Mesenchymal stem cell (in vitro differentiated cells and primary cell): ENCODE measurements at regions not wholly inside any gene's neighbourhood (a gene's known extent, or its start where the extent isn't known, plus 50 kb on each side); places are given as distances from the start of the nearest gene placed in this dataset.
A peak's percentile ranks its signal among the peaks of the same experiment; 100 is the strongest.

Source experiments
- DNase-seq: peaks from one replicate; pipeline ENCODE4 v3.0.0-alpha.2; 2013
- H2AFZ ChIP-seq: one replicate; pipeline ENCODE4 v1.6.1; 2013; ENCODE audit warnings: low read depth, mild to moderate bottlenecking, control low read depth, inconsistent platforms, low read length, moderate library complexity
- H2AK5ac ChIP-seq: 2 replicates; pipeline ENCODE4 v1.6.1; 2013; ENCODE audit warnings: low read length, moderate library complexity, mild to moderate bottlenecking, inconsistent platforms; ENCODE audit not compliant: severe bottlenecking
- H2BK120ac ChIP-seq: one replicate; pipeline ENCODE4 v1.6.1; 2013; ENCODE audit warnings: low read depth, mild to moderate bottlenecking, inconsistent platforms, low read length, moderate library complexity
- H2BK12ac ChIP-seq, 2 experiments: one replicate each; pipeline ENCODE4 v1.6.1; 2013; ENCODE audit warnings: inconsistent platforms in 2 of 2, low read length in 2 of 2, mild to moderate bottlenecking in 2 of 2, moderate library complexity in 2 of 2, control low read depth in 1 of 2
- H2BK15ac ChIP-seq: one replicate; pipeline ENCODE4 v1.6.1; 2013; ENCODE audit warnings: mild to moderate bottlenecking, low read depth, inconsistent platforms; ENCODE audit not compliant: poor library complexity, severe bottlenecking
- H2BK5ac ChIP-seq: 2 replicates; pipeline ENCODE4 v1.6.1; 2013; ENCODE audit warnings: low read depth, mild to moderate bottlenecking, low read length, control low read depth, inconsistent platforms; ENCODE audit not compliant: poor library complexity, severe bottlenecking
- H3K14ac ChIP-seq, 2 experiments: one replicate each; pipeline ENCODE4 v1.6.1; 2013; ENCODE audit warnings: inconsistent platforms in 2 of 2, low read length in 2 of 2, control low read depth in 1 of 2, mild to moderate bottlenecking in 1 of 2, moderate library complexity in 1 of 2
- H3K18ac ChIP-seq, 2 experiments: one replicate each; pipeline ENCODE4 v1.6.1; 2013; ENCODE audit warnings: inconsistent platforms in 2 of 2, low read length in 2 of 2, control low read depth in 1 of 2, low read depth in 1 of 2, mild to moderate bottlenecking in 1 of 2
- H3K23ac ChIP-seq, 2 experiments: one replicate each; pipeline ENCODE4 v1.6.1; 2013; ENCODE audit warnings: inconsistent platforms in 2 of 2, low read length in 2 of 2, mild to moderate bottlenecking in 2 of 2, moderate library complexity in 2 of 2, control low read depth in 1 of 2
- H3K27ac ChIP-seq: 2 replicates; pipeline ENCODE4 v1.5.1; 2013; ENCODE audit warnings: mild to moderate bottlenecking, moderate library complexity, low read length, control low read depth, inconsistent platforms; ENCODE audit not compliant: poor library complexity, severe bottlenecking
- H3K27me3 ChIP-seq, 2 experiments: 2 replicates each; pipeline versions ENCODE4 v1.6.1 to v1.7.0; 2013; ENCODE audit warnings: low read length in 2 of 2, mild to moderate bottlenecking in 2 of 2, moderate library complexity in 2 of 2, control low read depth in 1 of 2, inconsistent platforms in 1 of 2; ENCODE audit not compliant: control insufficient read depth in 1 of 2, insufficient read depth in 1 of 2
- H3K36me3 ChIP-seq, 2 experiments: 2 replicates each; pipeline versions ENCODE4 v1.6.1 to v1.7.0; 2013; ENCODE audit warnings: low read length in 2 of 2, control low read depth in 1 of 2, inconsistent platforms in 1 of 2, low read depth in 1 of 2, mild to moderate bottlenecking in 1 of 2; ENCODE audit not compliant: insufficient read depth in 2 of 2, control insufficient read depth in 1 of 2
- H3K4ac ChIP-seq, 2 experiments: one replicate each; pipeline ENCODE4 v1.6.1; 2013; ENCODE audit warnings: inconsistent platforms in 2 of 2, low read length in 2 of 2, mild to moderate bottlenecking in 2 of 2, moderate library complexity in 2 of 2, control low read depth in 1 of 2, low read depth in 1 of 2
- H3K4me1 ChIP-seq: 2 replicates; pipeline ENCODE4 v1.6.1; 2013; ENCODE audit warnings: low read depth, low read length, control low read depth; ENCODE audit not compliant: control insufficient read depth, insufficient read depth
- H3K4me2 ChIP-seq: 2 replicates; pipeline ENCODE4 v1.6.1; 2013; ENCODE audit warnings: low read length, mild to moderate bottlenecking, inconsistent platforms; ENCODE audit not compliant: poor library complexity, severe bottlenecking
- H3K4me3 ChIP-seq, 2 experiments: 2 replicates each; pipeline versions ENCODE4 v1.5.1 to v1.7.0; 2013; ENCODE audit warnings: low read length in 2 of 2, mild to moderate bottlenecking in 2 of 2, control low read depth in 1 of 2, low read depth in 1 of 2; ENCODE audit not compliant: insufficient read depth in 1 of 2
- H3K79me1 ChIP-seq: replicated peaks from 2 replicates; pipeline ENCODE4 v1.6.1; 2013; ENCODE audit warnings: mild to moderate bottlenecking, control low read depth, low read length, inconsistent platforms; ENCODE audit not compliant: poor library complexity, severe bottlenecking
- H3K9ac ChIP-seq: 2 replicates; pipeline ENCODE4 v1.7.0; 2013; ENCODE audit warnings: mild to moderate bottlenecking, low read length, moderate library complexity
- H3K9me3 ChIP-seq: 2 replicates; pipeline ENCODE4 v1.7.0; 2013; ENCODE audit warnings: mild to moderate bottlenecking, low read length; ENCODE audit not compliant: control insufficient read depth
- H4K8ac ChIP-seq: one replicate; pipeline ENCODE4 v1.6.1; 2013; ENCODE audit warnings: inconsistent platforms, mild to moderate bottlenecking, low read length, moderate library complexity
- H4K91ac ChIP-seq: one replicate; pipeline ENCODE4 v1.6.1; 2013; ENCODE audit warnings: mild to moderate bottlenecking, low read length, inconsistent platforms
- WGBS: methylation state at CpG from one replicate; pipeline ENCODE4 v1.1.7; 2013; ENCODE audit warnings: mixed read lengths; 5-methylcytosine and 5-hydroxymethylcytosine counted together

DNA sequence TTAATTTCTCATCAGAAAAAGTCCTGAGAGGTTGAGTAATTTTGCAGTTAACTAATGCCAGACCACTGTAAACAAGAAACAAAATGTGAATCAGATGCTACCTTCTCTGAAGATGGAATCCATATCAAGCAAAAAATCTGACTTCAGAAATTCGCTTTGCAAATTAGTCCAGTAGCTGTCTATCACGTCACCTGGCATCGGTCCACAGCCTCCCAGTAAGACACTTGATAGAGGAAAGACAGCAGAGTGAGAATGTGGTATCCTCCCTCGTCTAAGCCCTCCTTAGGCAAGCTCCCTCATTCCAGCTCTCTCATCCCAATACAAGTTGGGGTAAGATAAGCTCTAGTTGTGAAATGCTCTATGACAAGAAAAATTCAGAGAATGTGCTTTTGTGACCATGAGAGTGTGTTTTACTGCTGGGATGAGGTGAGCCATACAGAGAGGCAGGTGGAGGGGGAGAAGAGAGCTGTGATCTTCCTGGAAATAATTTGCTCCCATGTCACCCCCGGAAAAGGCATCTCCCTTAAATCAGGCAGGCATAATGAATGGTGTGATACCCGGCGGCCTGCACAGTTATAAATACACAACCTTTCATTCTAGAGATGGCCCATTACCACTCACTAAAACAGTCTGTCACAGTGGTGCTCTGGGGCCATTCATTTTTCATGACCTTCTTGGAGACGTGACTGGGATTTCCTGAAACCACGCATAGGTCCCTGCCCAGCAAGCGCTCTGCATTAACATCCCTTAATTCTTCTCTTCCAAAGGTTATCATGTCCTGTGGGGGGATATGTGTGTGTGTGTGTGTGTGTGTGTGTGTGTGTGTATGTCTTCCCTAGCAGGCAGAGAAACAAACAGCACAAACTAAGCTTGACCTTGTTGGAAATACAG is 602.0 kb upstream of the KCNMB2 start:
- H4K91ac ChIP-seq: no peak overlapping the region

DNA sequence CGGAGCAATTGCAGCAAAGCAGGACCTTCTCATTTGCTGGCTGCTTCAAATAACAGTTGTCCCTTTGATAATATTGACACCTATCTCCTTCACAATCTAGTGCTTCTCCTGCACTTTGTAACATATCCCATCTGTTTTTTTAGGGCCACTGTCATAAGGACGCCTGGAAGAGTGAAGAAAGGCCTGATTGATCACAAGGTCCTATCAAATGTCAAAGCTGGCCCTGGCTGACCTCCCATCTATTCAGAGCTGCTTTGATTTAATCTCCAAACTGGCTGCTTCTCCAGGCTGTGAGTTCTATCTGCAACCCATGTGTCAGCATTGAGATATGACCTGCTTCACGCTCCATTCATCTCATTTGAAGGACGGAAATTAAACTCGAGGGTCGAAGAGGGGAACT is 601.2 kb upstream of the KCNMB2 start:
- H3K79me1 ChIP-seq: no peaks in the 10 kb centered on the region
- no peak overlapping the region for H3K4me3 ChIP-seq
- H2BK120ac ChIP-seq: no peak overlapping the region
- H2BK12ac ChIP-seq: no peak overlapping the region
- DNase-seq: no peak
- no peak overlapping the region for H2AFZ ChIP-seq
- peak overlapping the region; percentile 55 for H3K27ac ChIP-seq
- no peak overlapping the region for H3K4me2 ChIP-seq
- H2BK5ac ChIP-seq: no peak overlapping the region
- no peak overlapping the region for H3K9ac ChIP-seq
- peaks cover 6% of the 10 kb centered on the region for H3K4me1 ChIP-seq
- H2BK15ac ChIP-seq: no peak overlapping the region
- peak overlapping the region in 1 of 2 experiments; percentile 7 for H3K4ac ChIP-seq
- no peak overlapping the region for H4K8ac ChIP-seq
- H4K91ac ChIP-seq: no peak overlapping the region
- H3K27me3 ChIP-seq: no peaks in the 10 kb centered on the region
- no peaks in the 10 kb centered on the region for H3K36me3 ChIP-seq
- 65% methylated on average over 3 of the region's 6 CpGs for WGBS
- H3K14ac ChIP-seq: no peak overlapping the region
- H3K18ac ChIP-seq: no peak overlapping the region
- H2AK5ac ChIP-seq: peak overlapping the region; percentile 95
- no peak overlapping the region for H3K23ac ChIP-seq
- H3K9me3 ChIP-seq: no peaks in the 10 kb centered on the region

More for the DNA sequence above, 602.0 kb upstream of the KCNMB2 start:
- H2AK5ac ChIP-seq: peak overlapping the region; percentile 35
- peak overlapping the region in 1 of 2 experiments; percentile 47 for H2BK12ac ChIP-seq
- H3K9me3 ChIP-seq: no peaks in the 10 kb centered on the region
- no peak overlapping the region for H3K18ac ChIP-seq
- DNase-seq: peak; percentile 41
- H2BK15ac ChIP-seq: no peak overlapping the region
- no peaks in the 10 kb centered on the region for H3K79me1 ChIP-seq
- peak overlapping the region; percentile 12 for H3K4me2 ChIP-seq
- no peak overlapping the region for H2BK120ac ChIP-seq
- H3K23ac ChIP-seq: no peak overlapping the region
- peaks cover 6% of the 10 kb centered on the region for H3K4me1 ChIP-seq
- H4K8ac ChIP-seq: no peak overlapping the region
- 32% methylated on average over 6 of the region's 10 CpGs for WGBS
- H3K36me3 ChIP-seq: no peaks in the 10 kb centered on the region
- no peak overlapping the region for H2AFZ ChIP-seq
- H3K14ac ChIP-seq: no peak overlapping the region
- peak overlapping the region; percentile 59 for H2BK5ac ChIP-seq
- H3K4me3 ChIP-seq: no peak overlapping the region
- peak overlapping the region in 1 of 2 experiments; percentile 71 for H3K4ac ChIP-seq
- H3K27ac ChIP-seq: peak overlapping the region; percentile 73
- no peaks in the 10 kb centered on the region for H3K27me3 ChIP-seq
- H3K9ac ChIP-seq: no peak overlapping the region

DNA sequence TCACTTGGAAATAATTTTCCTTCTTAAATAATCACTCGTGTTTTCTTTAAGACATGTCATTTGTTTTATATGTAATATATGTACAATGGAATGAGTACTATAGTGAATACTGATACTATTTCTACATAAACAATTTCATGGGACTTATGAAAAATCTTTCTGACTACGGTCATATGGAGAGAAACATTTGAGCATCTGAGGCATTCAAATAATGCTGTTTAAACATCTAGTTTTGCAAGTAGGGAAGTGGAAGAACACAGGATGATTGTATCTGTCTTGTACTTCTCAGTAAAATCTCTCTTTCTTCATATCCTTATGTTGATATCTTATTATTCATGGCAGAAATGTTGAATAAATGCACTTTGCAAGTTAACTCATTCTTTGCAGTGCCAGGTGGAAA is 599.5 kb upstream of the KCNMB2 start:
- Histone ChIP-seq H4K91ac (no peak overlapping the region), H2AFZ (no peak overlapping the region), H3K27ac (no peak overlapping the region), H2BK12ac (no peak overlapping the region), H3K18ac (no peak overlapping the region), H2BK15ac (no peak overlapping the region), H3K27me3 (no peaks in the 10 kb centered on the region), H3K36me3 (no peaks in the 10 kb centered on the region), H3K4ac (no peak overlapping the region), H3K4me2 (no peak overlapping the region), H3K9ac (no peak overlapping the region), H3K23ac (no peak overlapping the region), H2BK120ac (no peak overlapping the region), H3K4me3 (no peak overlapping the region), H3K14ac (no peak overlapping the region), H4K8ac (no peak overlapping the region), H3K79me1 (no peaks in the 10 kb centered on the region), H2AK5ac (no peak overlapping the region), H3K9me3 (no peaks in the 10 kb centered on the region), H2BK5ac (no peak overlapping the region), H3K4me1 (peaks cover 6% of the 10 kb centered on the region)
- DNase-seq: no peak
- no CpG with 5 or more reads among the region's 2 CpGs for WGBS

DNA sequence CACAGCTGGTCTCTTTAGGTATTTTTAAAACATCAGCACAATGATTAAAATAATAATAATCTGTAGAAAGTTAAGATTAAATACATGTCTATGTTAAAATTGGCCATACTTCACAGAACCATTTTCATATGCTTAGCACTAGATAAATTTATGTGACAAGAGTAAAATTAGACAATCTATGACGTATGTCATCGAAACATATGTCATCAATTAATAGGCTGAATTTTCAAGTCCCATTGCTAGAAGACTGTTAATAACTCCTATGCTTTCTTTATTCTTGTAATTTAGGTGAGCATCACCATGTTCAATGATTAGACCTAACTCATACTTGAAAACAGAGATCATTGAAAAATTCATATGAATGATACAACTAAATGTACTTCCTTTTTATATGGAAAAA is 593.3 kb upstream of the KCNMB2 start:
- Histone ChIP-seq H3K27me3 (no peaks in the 10 kb centered on the region), H2BK15ac (no peak overlapping the region), H2BK12ac (no peak overlapping the region), H2BK120ac (no peak overlapping the region), H2AK5ac (no peak overlapping the region), H3K14ac (no peak overlapping the region), H3K36me3 (no peaks in the 10 kb centered on the region), H2BK5ac (no peak overlapping the region), H2AFZ (no peak overlapping the region), H3K23ac (no peak overlapping the region), H3K79me1 (no peaks in the 10 kb centered on the region), H3K9me3 (no peaks in the 10 kb centered on the region), H3K18ac (no peak overlapping the region), H3K4me1 (no peaks in the 10 kb centered on the region), H4K8ac (no peak overlapping the region), H3K27ac (no peak overlapping the region), H3K4me2 (no peak overlapping the region), H3K4ac (no peak overlapping the region), H3K9ac (no peak overlapping the region), H3K4me3 (no peak overlapping the region), H4K91ac (no peak overlapping the region)
- DNase-seq: no peak
- no CpG with 5 or more reads among the region's 2 CpGs for WGBS
